ENCODE measurements at regions not wholly inside any gene's neighbourhood (a gene's known extent, or its start where the extent isn't known, plus 50 kb on each side); places are given as distances from the start of the nearest gene placed in this dataset.

DNA sequence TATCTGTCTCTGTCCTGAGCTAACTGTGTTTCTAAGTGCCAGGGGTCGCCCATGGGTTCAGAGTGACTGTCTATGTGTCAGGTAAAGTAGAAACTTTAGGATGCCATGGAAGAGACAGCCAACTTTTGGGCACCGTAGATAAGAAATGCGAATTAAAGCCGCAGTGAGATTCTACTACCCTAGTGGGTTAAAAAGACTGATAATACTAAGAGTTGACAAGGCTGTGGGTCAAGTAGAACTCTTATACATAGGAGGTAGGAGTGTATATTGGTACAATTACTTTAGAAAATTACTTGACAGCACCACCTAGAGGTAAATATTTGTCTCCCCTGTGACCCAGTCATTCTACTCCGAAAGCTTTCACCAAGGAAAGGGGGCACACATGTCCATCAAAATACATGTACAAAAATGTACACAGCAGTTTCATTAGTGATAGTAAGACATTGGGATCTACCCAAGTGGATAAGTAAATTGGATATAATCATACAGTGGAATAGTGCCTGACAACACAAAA is 371.3 kb downstream of the SLC4A3 start:
- H3K27me3 ChIP-seq (ENCODE audit: insufficient read depth, low read depth, low read length), result no peaks in the 10 kb centered on the region
- H2AFZ ChIP-seq (ENCODE audit: low read depth, low read length), result no peak overlapping the region
- H3K4me2 ChIP-seq (ENCODE audit: low read length), result no peak overlapping the region

DNA sequence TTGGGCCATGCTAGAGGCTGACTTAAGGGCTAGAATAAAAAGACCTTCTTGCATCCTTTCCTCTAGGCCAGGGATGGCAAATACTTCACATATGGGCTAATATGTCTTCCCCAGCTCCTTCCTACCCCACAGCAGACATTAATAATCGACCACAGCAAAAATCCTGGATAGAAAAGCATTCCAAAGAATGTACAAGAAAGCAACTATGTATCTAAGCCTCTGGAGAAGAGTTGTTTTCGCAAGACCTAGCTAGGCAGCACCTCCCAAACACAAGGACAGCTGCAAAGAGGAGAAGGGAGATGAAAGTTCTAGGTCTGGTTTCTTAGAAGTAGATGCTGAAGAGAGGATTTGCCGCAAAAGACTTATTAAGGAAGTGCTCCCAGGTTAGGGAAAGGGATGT is 372.6 kb downstream of the SLC4A3 start:
- H3K36me3 ChIP-seq (ENCODE audit: insufficient read depth, low read length), result no peaks in the 10 kb centered on the region
- no peak overlapping the region for H2AFZ ChIP-seq (ENCODE audit: low read depth, low read length)
- no peaks in the 10 kb centered on the region for H4K20me1 ChIP-seq (ENCODE audit: insufficient read depth)
- H3K9me2 ChIP-seq (ENCODE audit: insufficient read depth, low read length), result no peaks in the 10 kb centered on the region
- H3K9ac ChIP-seq (ENCODE audit: low read length), result no peak overlapping the region
- H3K4me2 ChIP-seq (ENCODE audit: low read length), result no peak overlapping the region
- no peaks in the 10 kb centered on the region for H3F3A ChIP-seq (ENCODE audit: insufficient read depth, low read length, poor library complexity, severe bottlenecking)
- H3K27me3 ChIP-seq (ENCODE audit: insufficient read depth, low read depth, low read length), result no peaks in the 10 kb centered on the region
- H3K9me3 ChIP-seq (ENCODE audit: low read length), result no peaks in the 10 kb centered on the region
- no peak overlapping the region for H3K27ac ChIP-seq (ENCODE audit: low read length)
- H3K79me2 ChIP-seq (replicated peaks; ENCODE audit: insufficient read depth, low read length), result no peaks in the 10 kb centered on the region
- TF ChIP-seq RAD21 (conservative IDR thresholded peaks at IDR 0.05) (no peak), TAF1 (IDR thresholded peaks at IDR 0.05; ENCODE audit: low read depth) (no peak), MXI1 (conservative IDR thresholded peaks at IDR 0.05; ENCODE audit: poor library complexity, severe bottlenecking) (no peak), SMC3 (conservative IDR thresholded peaks at IDR 0.05; ENCODE audit: poor library complexity) (no peak), POLR2AphosphoS5 (IDR thresholded peaks at IDR 0.05) (no peak), EP300 (conservative IDR thresholded peaks at IDR 0.05; ENCODE audit: poor library complexity, severe bottlenecking) (no peak), EZH2 (IDR thresholded peaks at IDR 0.05; ENCODE audit: borderline replicate concordance, insufficient read depth, low read length, poor library complexity, severe bottlenecking) (no peak)
- TF ChIP-seq, protein P1, sequence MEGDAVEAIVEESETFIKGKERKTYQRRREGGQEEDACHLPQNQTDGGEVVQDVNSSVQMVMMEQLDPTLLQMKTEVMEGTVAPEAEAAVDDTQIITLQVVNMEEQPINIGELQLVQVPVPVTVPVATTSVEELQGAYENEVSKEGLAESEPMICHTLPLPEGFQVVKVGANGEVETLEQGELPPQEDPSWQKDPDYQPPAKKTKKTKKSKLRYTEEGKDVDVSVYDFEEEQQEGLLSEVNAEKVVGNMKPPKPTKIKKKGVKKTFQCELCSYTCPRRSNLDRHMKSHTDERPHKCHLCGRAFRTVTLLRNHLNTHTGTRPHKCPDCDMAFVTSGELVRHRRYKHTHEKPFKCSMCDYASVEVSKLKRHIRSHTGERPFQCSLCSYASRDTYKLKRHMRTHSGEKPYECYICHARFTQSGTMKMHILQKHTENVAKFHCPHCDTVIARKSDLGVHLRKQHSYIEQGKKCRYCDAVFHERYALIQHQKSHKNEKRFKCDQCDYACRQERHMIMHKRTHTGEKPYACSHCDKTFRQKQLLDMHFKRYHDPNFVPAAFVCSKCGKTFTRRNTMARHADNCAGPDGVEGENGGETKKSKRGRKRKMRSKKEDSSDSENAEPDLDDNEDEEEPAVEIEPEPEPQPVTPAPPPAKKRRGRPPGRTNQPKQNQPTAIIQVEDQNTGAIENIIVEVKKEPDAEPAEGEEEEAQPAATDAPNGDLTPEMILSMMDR (IDR thresholded peaks at IDR 0.05; ENCODE audit: poor library complexity, severe bottlenecking), result no peak
- TF ChIP-seq, protein P2, sequence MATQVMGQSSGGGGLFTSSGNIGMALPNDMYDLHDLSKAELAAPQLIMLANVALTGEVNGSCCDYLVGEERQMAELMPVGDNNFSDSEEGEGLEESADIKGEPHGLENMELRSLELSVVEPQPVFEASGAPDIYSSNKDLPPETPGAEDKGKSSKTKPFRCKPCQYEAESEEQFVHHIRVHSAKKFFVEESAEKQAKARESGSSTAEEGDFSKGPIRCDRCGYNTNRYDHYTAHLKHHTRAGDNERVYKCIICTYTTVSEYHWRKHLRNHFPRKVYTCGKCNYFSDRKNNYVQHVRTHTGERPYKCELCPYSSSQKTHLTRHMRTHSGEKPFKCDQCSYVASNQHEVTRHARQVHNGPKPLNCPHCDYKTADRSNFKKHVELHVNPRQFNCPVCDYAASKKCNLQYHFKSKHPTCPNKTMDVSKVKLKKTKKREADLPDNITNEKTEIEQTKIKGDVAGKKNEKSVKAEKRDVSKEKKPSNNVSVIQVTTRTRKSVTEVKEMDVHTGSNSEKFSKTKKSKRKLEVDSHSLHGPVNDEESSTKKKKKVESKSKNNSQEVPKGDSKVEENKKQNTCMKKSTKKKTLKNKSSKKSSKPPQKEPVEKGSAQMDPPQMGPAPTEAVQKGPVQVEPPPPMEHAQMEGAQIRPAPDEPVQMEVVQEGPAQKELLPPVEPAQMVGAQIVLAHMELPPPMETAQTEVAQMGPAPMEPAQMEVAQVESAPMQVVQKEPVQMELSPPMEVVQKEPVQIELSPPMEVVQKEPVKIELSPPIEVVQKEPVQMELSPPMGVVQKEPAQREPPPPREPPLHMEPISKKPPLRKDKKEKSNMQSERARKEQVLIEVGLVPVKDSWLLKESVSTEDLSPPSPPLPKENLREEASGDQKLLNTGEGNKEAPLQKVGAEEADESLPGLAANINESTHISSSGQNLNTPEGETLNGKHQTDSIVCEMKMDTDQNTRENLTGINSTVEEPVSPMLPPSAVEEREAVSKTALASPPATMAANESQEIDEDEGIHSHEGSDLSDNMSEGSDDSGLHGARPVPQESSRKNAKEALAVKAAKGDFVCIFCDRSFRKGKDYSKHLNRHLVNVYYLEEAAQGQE (IDR thresholded peaks at IDR 0.05; ENCODE audit: borderline replicate concordance), result no peak
- H3K4me3 ChIP-seq (ENCODE audit: low read length), result no peak overlapping the region

More for the DNA sequence above, 371.3 kb downstream of the SLC4A3 start:
- Histone ChIP-seq H3K36me3 (ENCODE audit: insufficient read depth, low read length) (no peaks in the 10 kb centered on the region), H4K20me1 (ENCODE audit: insufficient read depth) (no peaks in the 10 kb centered on the region), H3K4me3 (ENCODE audit: low read length) (no peak overlapping the region), H3F3A (ENCODE audit: insufficient read depth, low read length, poor library complexity, severe bottlenecking) (no peaks in the 10 kb centered on the region), H3K9me3 (ENCODE audit: low read length) (no peaks in the 10 kb centered on the region), H3K9me2 (ENCODE audit: insufficient read depth, low read length) (no peaks in the 10 kb centered on the region), H3K27ac (ENCODE audit: low read length) (no peak overlapping the region), H3K79me2 (replicated peaks; ENCODE audit: insufficient read depth, low read length) (no peaks in the 10 kb centered on the region), H3K9ac (ENCODE audit: low read length) (no peak overlapping the region)
- TF ChIP-seq, protein P1 (IDR thresholded peaks at IDR 0.05; ENCODE audit: poor library complexity, severe bottlenecking), result no peak
- TF ChIP-seq, protein P2 (IDR thresholded peaks at IDR 0.05; ENCODE audit: borderline replicate concordance), result no peak
- TF ChIP-seq RAD21 (conservative IDR thresholded peaks at IDR 0.05) (no peak), TAF1 (IDR thresholded peaks at IDR 0.05; ENCODE audit: low read depth) (no peak), POLR2AphosphoS5 (IDR thresholded peaks at IDR 0.05) (no peak), EP300 (conservative IDR thresholded peaks at IDR 0.05; ENCODE audit: poor library complexity, severe bottlenecking) (no peak), MXI1 (conservative IDR thresholded peaks at IDR 0.05; ENCODE audit: poor library complexity, severe bottlenecking) (no peak), SMC3 (conservative IDR thresholded peaks at IDR 0.05; ENCODE audit: poor library complexity) (no peak), EZH2 (IDR thresholded peaks at IDR 0.05; ENCODE audit: borderline replicate concordance, insufficient read depth, low read length, poor library complexity, severe bottlenecking) (no peak)
